SK-N-SH treated with all-trans-retinoic acid at 6 μM for 48 hours (cell line): ENCODE measurements at regions not wholly inside any gene's neighbourhood (a gene's known extent, or its start where the extent isn't known, plus 50 kb on each side); places are given as distances from the start of the nearest gene placed in this dataset.

ENCODE experiments used
- ATAC-seq: fragments of 200-7000 bp; cut with Tn5 transposase; 3 replicates; pipeline ENCODE4 v1.9.1; 2020; ENCODE audit warnings: mild to moderate bottlenecking, moderate library complexity
- ARNTL ChIP-seq: fragments of 450-650 bp; formaldehyde crosslinking; IDR thresholded peaks from 2 replicates; pipeline ENCODE4 v1.5.0; 2020; ENCODE audit warnings: low read depth, mild to moderate bottlenecking, moderate library complexity, borderline replicate concordance
- BACH2 ChIP-seq: fragments of 250-450 bp; sonication (Bioruptor Pico); IDR thresholded peaks from 2 replicates; pipeline ENCODE4 v1.9.0; 2021; ENCODE audit warnings: mild to moderate bottlenecking, borderline replicate concordance
- CREB5 ChIP-seq: fragments of 250-450 bp; sonication (Bioruptor Pico); IDR thresholded peaks from 2 replicates; pipeline ENCODE4 v1.5.1; 2020; ENCODE audit warnings: low read depth, mild to moderate bottlenecking, moderate library complexity
- CSDC2 ChIP-seq: fragments of 250-450 bp; sonication (Bioruptor Pico); IDR thresholded peaks from 2 replicates; pipeline ENCODE4 v1.5.0; 2020; ENCODE audit warnings: mild to moderate bottlenecking, moderate library complexity
- CSRNP3 ChIP-seq: fragments of 250-450 bp; sonication (Bioruptor Pico); IDR thresholded peaks from 2 replicates; pipeline ENCODE4 v1.5.1; 2021; ENCODE audit warnings: mild to moderate bottlenecking, moderate library complexity
- ESRRG ChIP-seq: fragments of 250-450 bp; sonication (Bioruptor Pico); IDR thresholded peaks from 2 replicates; pipeline ENCODE4 v1.6.1; 2021; ENCODE audit warnings: mild to moderate bottlenecking
- GLIS3 ChIP-seq: fragments of 250-450 bp; sonication (Bioruptor Pico); IDR thresholded peaks from 2 replicates; pipeline ENCODE4 v1.5.0; 2020; ENCODE audit warnings: mild to moderate bottlenecking, moderate library complexity
- ISL1 ChIP-seq: fragments of 250-450 bp; sonication (Bioruptor Pico); IDR thresholded peaks from 2 replicates; pipeline ENCODE4 v2.1.2; 2022; ENCODE audit warnings: mild to moderate bottlenecking, moderate library complexity
- PATZ1 ChIP-seq: fragments of 250-450 bp; sonication (Bioruptor Pico); IDR thresholded peaks from 2 replicates; pipeline ENCODE4 v1.8.0; 2020; ENCODE audit warnings: mild to moderate bottlenecking, moderate library complexity, borderline replicate concordance
- PPARA ChIP-seq: fragments of 250-450 bp; sonication (Bioruptor Pico); IDR thresholded peaks from 2 replicates; pipeline ENCODE4 v1.5.0; 2020; ENCODE audit warnings: mild to moderate bottlenecking, borderline replicate concordance
- SNAI2 ChIP-seq: fragments of 250-450 bp; sonication (Bioruptor Pico); IDR thresholded peaks from 2 replicates; pipeline ENCODE4 v1.5.0; 2020; ENCODE audit warnings: mild to moderate bottlenecking, moderate library complexity
- TCF4 ChIP-seq: fragments of 250-450 bp; sonication (Bioruptor Pico); IDR thresholded peaks from 2 replicates; pipeline ENCODE4 v1.8.0; 2021; ENCODE audit warnings: mild to moderate bottlenecking, moderate library complexity, borderline replicate concordance
- TOX ChIP-seq: fragments of 250-450 bp; sonication (Bioruptor Pico); IDR thresholded peaks from 2 replicates; pipeline ENCODE4 v1.8.0; 2021; ENCODE audit warnings: mild to moderate bottlenecking, moderate library complexity, borderline replicate concordance
- TSHZ2 ChIP-seq: fragments of 250-450 bp; sonication (Bioruptor Pico); IDR thresholded peaks from 2 replicates; pipeline ENCODE4 v1.5.0; 2020; ENCODE audit warnings: mild to moderate bottlenecking, moderate library complexity
- ZC3H10 ChIP-seq: fragments of 250-450 bp; sonication (Bioruptor Pico); IDR thresholded peaks from 2 replicates; pipeline ENCODE4 v1.5.1; 2021; ENCODE audit warnings: mild to moderate bottlenecking, moderate library complexity
- ZFP30 ChIP-seq: fragments of 450-650 bp; formaldehyde crosslinking; IDR thresholded peaks from 2 replicates; pipeline ENCODE4 v1.5.0; 2022; ENCODE audit warnings: mild to moderate bottlenecking, moderate library complexity
- ZNF565 ChIP-seq: fragments of 450-650 bp; formaldehyde crosslinking; conservative IDR thresholded peaks from 2 replicates; pipeline ENCODE4 v1.5.0; 2020; ENCODE audit warnings: low read depth, mild to moderate bottlenecking, moderate library complexity
- ZNF8 ChIP-seq: fragments of 450-650 bp; formaldehyde crosslinking; IDR thresholded peaks from 2 replicates; pipeline ENCODE4 v1.5.0; 2020; ENCODE audit warnings: mild to moderate bottlenecking, moderate library complexity

- TF ChIP-seq CREB5 (CRISPR knock-in tag) (no peak), PATZ1 (CRISPR knock-in tag) (no peak), ARNTL (CRISPR knock-in tag) (no peak), CSRNP3 (no peak)
These were observed 367.4 kb downstream of the SPRY2 start (continued) for GRCh38 chr13:79973533-79973963.

GRCh38 chr13:79972066-79972569 is 368.8 kb downstream of the SPRY2 start:
- no peak for ATAC-seq
- no peak for TF ChIP-seq ZFP30 (CRISPR knock-in tag)
- no peak for TF ChIP-seq TOX (CRISPR knock-in tag)
- no peak for TF ChIP-seq ZNF565
- no peak for TF ChIP-seq SNAI2 (CRISPR knock-in tag)
- no peak for TF ChIP-seq TCF4 (CRISPR knock-in tag)
- no peak for TF ChIP-seq TSHZ2 (CRISPR knock-in tag)
- no peak for TF ChIP-seq BACH2 (CRISPR knock-in tag)
- TF ChIP-seq ARNTL (CRISPR knock-in tag), result no peak
- TF ChIP-seq ISL1 (CRISPR knock-in tag), result no peak
- no peak for TF ChIP-seq ZC3H10
- TF ChIP-seq ESRRG, result no peak
- no peak for TF ChIP-seq CSRNP3
- TF ChIP-seq CSDC2 (CRISPR knock-in tag), result no peak
- TF ChIP-seq PATZ1 (CRISPR knock-in tag), result no peak
- no peak for TF ChIP-seq ZNF8
- TF ChIP-seq CREB5 (CRISPR knock-in tag), result no peak
- TF ChIP-seq GLIS3 (CRISPR knock-in tag), result no peak
- no peak for TF ChIP-seq PPARA (CRISPR knock-in tag)
